Right lobe of liver (tissue), 6 donors: ENCODE measurements at regions not wholly inside any gene's neighbourhood (a gene's known extent, or its start where the extent isn't known, plus 50 kb on each side); places are given as distances from the start of the nearest gene placed in this dataset.

Experiments used
- ATAC-seq, 4 donors: fragments of 200-7000 bp; cut with Tn5 transposase; one replicate each; pipeline ENCODE4 v1.9.1; 2020; ENCODE audit warnings: mild to moderate bottlenecking in 4 of 4, moderate library complexity in 4 of 4
- DNase-seq, 3 donors: peaks; one replicate each; pipeline ENCODE4 v3.0.0-alpha.2; 2020
- H3K27ac ChIP-seq, 3 donors: fragments of 200-600 bp; one replicate each; pipeline ENCODE4 v1.8.0; 2022
- H3K27me3 ChIP-seq, 2 donors: fragments of 200-600 bp; one replicate each; pipeline ENCODE4 v1.8.0; 2022
- H3K36me3 ChIP-seq, 4 donors: fragments of 200-600 bp; sonication (generic) in 1 of 4; one replicate each; pipeline versions ENCODE4 v1.5.1 to v1.8.0; 2017 to 2022; ENCODE audit warnings: control low read depth in 1 of 4
- H3K4me1 ChIP-seq, 4 donors: fragments of 200-600 bp; sonication (generic) in 1 of 4; one replicate each; pipeline versions ENCODE4 v1.5.1 to v1.8.0; 2017 to 2022; ENCODE audit warnings: control low read depth in 1 of 4
- H3K4me3 ChIP-seq, 3 donors: fragments of 200-600 bp; one replicate each; pipeline ENCODE4 v1.8.0; 2022
- H3K9me3 ChIP-seq, 4 donors: fragments of 200-600 bp; sonication (generic) in 1 of 4; one replicate each; pipeline versions ENCODE4 v1.5.1 to v1.8.0; 2017 to 2022; ENCODE audit warnings: control low read depth in 1 of 4
- CTCF ChIP-seq, 4 donors: fragments of 200-600 bp in 3 of 4; fragments of 450-650 bp in 1 of 4; IDR thresholded peaks; one replicate each; pipeline versions ENCODE4 v1.5.1 to v1.8.0; 2016 to 2022; ENCODE audit warnings: antibody characterized with exemption in 4 of 4, mild to moderate bottlenecking in 2 of 4
- POLR2A ChIP-seq: fragments of 450-650 bp; IDR thresholded peaks from one replicate; pipeline ENCODE4 v1.6.1; 2017; ENCODE audit warnings: antibody characterized with exemption, mild to moderate bottlenecking
- WGBS: methylation state at CpG from one replicate; pipeline ENCODE4 v1.1.6; 2018; ENCODE audit warnings: low coverage, low lambda C conversion rate; ENCODE audit not compliant: insufficient coverage; ENCODE audit errors: missing lambda C conversion rate; 5-methylcytosine and 5-hydroxymethylcytosine counted together
- intact Hi-C, 2 donors: fragments of 100-400 bp; cut with DNase I; formaldehyde crosslinking; loops; one replicate each; pipeline versions ENCODE4 v1.11.2 to v1.14.1; 2022
- donor health status: DM: no; HTN: yes; CAD: no.
- donor health status: DM: no; HTN: no; CAD: no.
- donor health status: DM: no; HTN: no; CAD: no.
- donor health status: DM: no; HTN: yes; CAD: no.
- donor health status: DM: no; HTN: yes; CAD: no.

GRCh38 chr6:169981969-169982368 is 230.5 kb downstream of the ERMARD start:
- Histone ChIP-seq H3K27ac (no peak overlapping the region), H3K36me3 (no peaks in the 10 kb centered on the region), H3K4me1 (no peaks in the 10 kb centered on the region), H3K27me3 (no peaks in the 10 kb centered on the region), H3K9me3 (no peaks in the 10 kb centered on the region), H3K4me3 (no peak overlapping the region)
- intact Hi-C loops, result no loop called here
- TF ChIP-seq CTCF (IDR thresholded peaks at IDR 0.05) (no peak), POLR2A (no peak)
- WGBS, result 29% methylated on average over 5 of the region's 7 CpGs
- ATAC-seq (no peak), DNase-seq (no peak)

- H3K27me3 ChIP-seq, result no peaks in the 10 kb centered on the region
- H3K4me1 ChIP-seq, result no peaks in the 10 kb centered on the region
- H3K4me3 ChIP-seq, result no peak overlapping the region
- H3K36me3 ChIP-seq, result no peaks in the 10 kb centered on the region
- intact Hi-C loops, result no loop called here
- TF ChIP-seq CTCF (IDR thresholded peaks at IDR 0.05) (no peak), POLR2A (no peak)
- no peak overlapping the region for H3K27ac ChIP-seq
- ATAC-seq (no peak), DNase-seq (no peak)
- 20% methylated on average over 1 of the region's 6 CpGs for WGBS
- H3K9me3 ChIP-seq, result no peaks in the 10 kb centered on the region
These were observed 230.1 kb downstream of the ERMARD start for GRCh38 chr6:169981568-169981967.

- no peak for TF ChIP-seq POLR2A
- TF ChIP-seq CTCF (IDR thresholded peaks at IDR 0.05), result no peak
- Histone ChIP-seq H3K36me3 (no peaks in the 10 kb centered on the region), H3K4me1 (no peaks in the 10 kb centered on the region), H3K27me3 (no peaks in the 10 kb centered on the region), H3K4me3 (no peak overlapping the region), H3K27ac (no peak overlapping the region), H3K9me3 (no peaks in the 10 kb centered on the region)
- intact Hi-C loops, result no loop called here
- ATAC-seq (no peak), DNase-seq (no peak)
- WGBS, result 66% methylated on average over 8 of the region's 14 CpGs
These were observed 229.5 kb downstream of the ERMARD start for GRCh38 chr6:169980826-169981450.

- H3K4me3 ChIP-seq, result no peak overlapping the region
- ATAC-seq, result no peak
- DNase-seq, result peak in 1 of 3 donors; percentile 37
- WGBS, result 82% methylated on average over 11 of the region's 14 CpGs
- no peaks in the 10 kb centered on the region for H3K9me3 ChIP-seq
- no peaks in the 10 kb centered on the region for H3K27me3 ChIP-seq
- no peaks in the 10 kb centered on the region for H3K4me1 ChIP-seq
- H3K36me3 ChIP-seq, result no peaks in the 10 kb centered on the region
- intact Hi-C loops, result no loop called here
- H3K27ac ChIP-seq, result no peak overlapping the region
- TF ChIP-seq POLR2A, result no peak
- TF ChIP-seq CTCF (IDR thresholded peaks at IDR 0.05), result no peak
These were observed 228.5 kb downstream of the ERMARD start for GRCh38 chr6:169979873-169980432.
